ENCODE measurements at regions not wholly inside any gene's neighbourhood (a gene's known extent, or its start where the extent isn't known, plus 50 kb on each side); places are given as distances from the start of the nearest gene placed in this dataset.

GRCh38 chr2:33931164-33931563 is 332.1 kb upstream of the FAM98A start:
- TF ChIP-seq, protein P1, sequence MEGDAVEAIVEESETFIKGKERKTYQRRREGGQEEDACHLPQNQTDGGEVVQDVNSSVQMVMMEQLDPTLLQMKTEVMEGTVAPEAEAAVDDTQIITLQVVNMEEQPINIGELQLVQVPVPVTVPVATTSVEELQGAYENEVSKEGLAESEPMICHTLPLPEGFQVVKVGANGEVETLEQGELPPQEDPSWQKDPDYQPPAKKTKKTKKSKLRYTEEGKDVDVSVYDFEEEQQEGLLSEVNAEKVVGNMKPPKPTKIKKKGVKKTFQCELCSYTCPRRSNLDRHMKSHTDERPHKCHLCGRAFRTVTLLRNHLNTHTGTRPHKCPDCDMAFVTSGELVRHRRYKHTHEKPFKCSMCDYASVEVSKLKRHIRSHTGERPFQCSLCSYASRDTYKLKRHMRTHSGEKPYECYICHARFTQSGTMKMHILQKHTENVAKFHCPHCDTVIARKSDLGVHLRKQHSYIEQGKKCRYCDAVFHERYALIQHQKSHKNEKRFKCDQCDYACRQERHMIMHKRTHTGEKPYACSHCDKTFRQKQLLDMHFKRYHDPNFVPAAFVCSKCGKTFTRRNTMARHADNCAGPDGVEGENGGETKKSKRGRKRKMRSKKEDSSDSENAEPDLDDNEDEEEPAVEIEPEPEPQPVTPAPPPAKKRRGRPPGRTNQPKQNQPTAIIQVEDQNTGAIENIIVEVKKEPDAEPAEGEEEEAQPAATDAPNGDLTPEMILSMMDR (IDR thresholded peaks at IDR 0.05) = no peak
- TF ChIP-seq POLR2A (IDR thresholded peaks at IDR 0.05) = no peak
